ENCODE measurements at regions not wholly inside any gene's neighbourhood (a gene's known extent, or its start where the extent isn't known, plus 50 kb on each side); places are given as distances from the start of the nearest gene placed in this dataset.

GRCh38 chr10:35910234-35910633, 268.1 kb upstream of the FZD8 start:
- no peak for TF ChIP-seq YY1 (IDR thresholded peaks at IDR 0.05; ENCODE audit: insufficient read depth, insufficient read length)
- no peak for TF ChIP-seq SUZ12 (IDR thresholded peaks at IDR 0.05; ENCODE audit: extremely low read depth, insufficient read depth, insufficient read length)
- no peak for TF ChIP-seq ZNF274 (IDR thresholded peaks at IDR 0.05; ENCODE audit: low read depth, low read length)

Data from NT2/D1 (cell line).